ENCODE measurements at regions not wholly inside any gene's neighbourhood (a gene's known extent, or its start where the extent isn't known, plus 50 kb on each side); places are given as distances from the start of the nearest gene placed in this dataset.

DNA sequence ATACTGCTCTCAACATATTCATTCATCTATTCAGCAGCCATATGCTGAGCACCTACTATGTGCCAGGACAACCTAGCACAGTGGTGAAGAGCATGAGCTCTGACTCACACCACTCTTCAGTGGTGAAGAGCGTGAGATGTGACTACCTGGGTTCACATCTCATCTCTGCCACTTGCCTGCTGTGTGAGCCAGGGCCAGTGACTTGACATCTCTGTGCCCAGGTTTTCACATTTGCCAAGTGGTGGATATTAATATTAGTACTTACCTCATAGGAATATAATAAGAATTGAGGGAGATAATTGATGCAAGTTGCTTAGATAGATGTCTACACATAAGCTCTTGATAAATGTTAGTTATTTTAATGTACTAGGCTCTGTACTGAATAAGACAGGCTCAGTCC is 488.9 kb downstream of the PTPRU start:
- TF ChIP-seq GATA2 (IDR thresholded peaks at IDR 0.05; ENCODE audit: low read depth, low read length) (no peak), GATA3 (IDR thresholded peaks at IDR 0.05; ENCODE audit: low read depth, low read length) (no peak)

Data from SH-SY5Y (cell line).